LNCAP (cell line): ENCODE measurements at regions not wholly inside any gene's neighbourhood (a gene's known extent, or its start where the extent isn't known, plus 50 kb on each side); places are given as distances from the start of the nearest gene placed in this dataset.

Experiments
- TF ChIP-seq, protein P1 (sequence below): fragments of 450-650 bp; IDR thresholded peaks from 2 replicates; pipeline ENCODE4 v1.5.1; 2017; ENCODE audit warnings: mild to moderate bottlenecking

DNA sequence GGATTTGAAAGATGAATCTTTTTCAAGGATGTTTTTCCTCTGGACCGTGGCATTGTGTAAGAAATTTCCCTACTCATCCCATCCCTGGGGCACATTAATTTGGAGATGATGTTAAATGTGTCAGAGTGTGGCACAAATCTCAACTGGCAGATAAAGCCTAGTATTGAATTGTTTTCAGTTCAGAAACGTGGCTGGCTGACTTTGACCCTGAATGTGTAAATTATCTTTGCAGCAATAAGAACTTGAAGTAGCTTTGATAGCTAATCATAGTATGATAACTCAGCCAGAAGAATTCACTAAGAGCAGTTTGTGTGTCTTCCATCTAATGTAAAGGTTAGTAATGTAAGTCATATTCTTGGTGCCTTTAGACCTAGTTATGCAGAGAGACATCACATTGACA lies 238.4 kb upstream of the DMRT1 start:
- TF ChIP-seq, protein P1, sequence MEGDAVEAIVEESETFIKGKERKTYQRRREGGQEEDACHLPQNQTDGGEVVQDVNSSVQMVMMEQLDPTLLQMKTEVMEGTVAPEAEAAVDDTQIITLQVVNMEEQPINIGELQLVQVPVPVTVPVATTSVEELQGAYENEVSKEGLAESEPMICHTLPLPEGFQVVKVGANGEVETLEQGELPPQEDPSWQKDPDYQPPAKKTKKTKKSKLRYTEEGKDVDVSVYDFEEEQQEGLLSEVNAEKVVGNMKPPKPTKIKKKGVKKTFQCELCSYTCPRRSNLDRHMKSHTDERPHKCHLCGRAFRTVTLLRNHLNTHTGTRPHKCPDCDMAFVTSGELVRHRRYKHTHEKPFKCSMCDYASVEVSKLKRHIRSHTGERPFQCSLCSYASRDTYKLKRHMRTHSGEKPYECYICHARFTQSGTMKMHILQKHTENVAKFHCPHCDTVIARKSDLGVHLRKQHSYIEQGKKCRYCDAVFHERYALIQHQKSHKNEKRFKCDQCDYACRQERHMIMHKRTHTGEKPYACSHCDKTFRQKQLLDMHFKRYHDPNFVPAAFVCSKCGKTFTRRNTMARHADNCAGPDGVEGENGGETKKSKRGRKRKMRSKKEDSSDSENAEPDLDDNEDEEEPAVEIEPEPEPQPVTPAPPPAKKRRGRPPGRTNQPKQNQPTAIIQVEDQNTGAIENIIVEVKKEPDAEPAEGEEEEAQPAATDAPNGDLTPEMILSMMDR, result no peak

DNA sequence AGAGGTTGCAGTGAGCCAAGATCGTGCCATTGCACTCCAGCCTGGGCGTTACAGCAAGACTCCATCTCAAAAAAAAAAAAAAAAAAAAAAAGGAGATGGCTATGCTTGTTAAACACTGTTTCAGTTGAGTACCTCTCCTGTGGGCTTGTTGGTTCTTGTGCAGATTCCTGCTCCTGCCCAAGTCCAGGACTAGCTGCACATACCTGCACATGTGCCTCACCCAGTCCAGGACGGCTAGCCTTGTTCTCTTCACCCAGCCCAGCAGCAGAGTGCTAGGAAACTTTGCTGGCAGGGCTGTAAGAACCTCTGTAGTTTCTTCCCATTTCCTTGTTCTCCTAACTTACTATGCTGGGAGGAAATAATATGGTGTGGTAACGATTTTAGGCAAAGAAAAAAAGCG lies 234.1 kb upstream of the DMRT1 start:
- TF ChIP-seq, protein P1, result no peak

DNA sequence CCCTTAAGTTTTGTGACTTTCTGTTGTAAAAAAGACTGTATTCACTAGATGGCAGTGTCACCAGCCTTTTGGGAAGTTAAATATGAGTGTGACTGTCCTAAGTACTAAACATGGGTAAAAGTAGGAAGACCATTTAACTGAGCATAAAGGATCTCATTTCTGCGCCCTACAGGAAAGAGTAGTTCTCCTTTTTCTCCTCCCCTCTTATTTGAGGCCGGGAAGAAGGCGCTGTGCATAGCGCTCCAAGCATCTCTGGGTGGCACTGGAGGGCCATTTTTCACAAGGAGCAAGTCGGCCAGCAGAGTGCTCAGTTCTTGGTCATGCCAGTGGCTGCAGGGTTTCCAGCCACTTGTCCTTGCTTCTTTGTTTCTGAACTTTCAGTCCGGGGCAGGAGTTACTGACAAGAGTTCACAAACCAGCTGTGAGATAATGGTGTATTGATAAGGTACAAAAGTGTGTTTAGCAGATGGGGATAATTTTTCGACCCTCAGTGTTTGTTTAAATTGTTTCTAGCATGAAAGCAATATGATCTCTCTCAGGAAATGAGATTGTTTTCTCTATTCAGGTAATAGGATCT lies 227.6 kb upstream of the DMRT1 start:
- TF ChIP-seq, protein P1, result peak; percentile 92

DNA sequence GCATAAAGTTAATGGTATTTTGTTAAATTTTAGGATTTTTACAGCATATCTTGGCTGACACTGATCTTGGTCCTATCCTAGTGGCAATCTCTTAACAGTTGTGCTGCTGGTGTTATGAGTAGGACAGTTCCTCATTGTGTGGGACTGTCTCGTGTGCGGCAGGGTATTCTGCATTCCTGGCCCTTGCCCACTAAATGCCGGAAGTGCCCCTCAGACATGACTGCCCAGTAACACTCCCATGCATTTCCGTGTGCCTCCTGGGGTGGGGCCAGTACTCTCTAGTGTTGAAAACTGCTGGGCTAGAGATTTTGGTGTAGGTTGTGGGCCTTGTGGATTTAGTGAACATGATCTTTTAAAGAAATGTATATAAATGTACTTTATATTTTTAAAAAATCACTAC lies 227.1 kb upstream of the DMRT1 start:
- TF ChIP-seq, protein P1, result no peak

DNA sequence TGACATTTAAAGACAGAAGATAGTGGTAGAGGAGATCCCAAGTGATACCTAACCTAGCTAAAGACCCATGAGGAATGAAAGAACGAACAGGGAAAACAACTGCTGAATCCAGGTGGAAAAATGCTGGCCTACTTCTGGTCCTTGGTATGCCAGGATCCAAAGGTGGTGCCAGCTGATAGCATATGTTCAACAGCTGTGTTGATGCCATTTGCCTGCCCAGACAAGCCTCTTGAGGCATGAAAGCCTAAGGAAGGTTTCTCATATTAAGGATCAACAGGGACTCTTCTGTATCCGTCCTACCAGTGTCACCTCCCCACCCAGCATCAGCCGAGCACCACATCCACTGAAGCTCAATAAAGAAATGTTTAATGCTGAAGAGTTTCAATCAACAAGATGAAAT lies 225.7 kb upstream of the DMRT1 start:
- TF ChIP-seq, protein P1, result no peak

DNA sequence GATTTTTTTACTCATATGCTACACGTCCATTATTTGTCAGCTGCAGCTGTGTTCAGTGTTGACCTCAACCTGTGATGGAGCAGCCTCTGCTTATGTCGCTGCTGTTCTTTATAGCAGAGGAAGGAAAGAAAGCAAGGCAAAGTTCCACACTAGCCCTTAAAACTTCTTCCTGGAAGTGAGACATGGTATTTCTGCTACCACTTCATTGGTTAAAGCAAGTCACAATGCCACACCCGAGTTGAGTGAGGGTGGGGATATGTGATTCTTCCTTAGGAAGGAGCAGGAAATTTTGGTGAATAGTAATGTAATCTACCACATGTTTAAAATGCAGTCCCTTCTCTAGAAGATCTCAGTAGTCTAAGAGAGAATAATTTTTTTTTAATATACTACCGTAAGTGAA lies 224.8 kb upstream of the DMRT1 start:
- TF ChIP-seq, protein P1, result no peak

DNA sequence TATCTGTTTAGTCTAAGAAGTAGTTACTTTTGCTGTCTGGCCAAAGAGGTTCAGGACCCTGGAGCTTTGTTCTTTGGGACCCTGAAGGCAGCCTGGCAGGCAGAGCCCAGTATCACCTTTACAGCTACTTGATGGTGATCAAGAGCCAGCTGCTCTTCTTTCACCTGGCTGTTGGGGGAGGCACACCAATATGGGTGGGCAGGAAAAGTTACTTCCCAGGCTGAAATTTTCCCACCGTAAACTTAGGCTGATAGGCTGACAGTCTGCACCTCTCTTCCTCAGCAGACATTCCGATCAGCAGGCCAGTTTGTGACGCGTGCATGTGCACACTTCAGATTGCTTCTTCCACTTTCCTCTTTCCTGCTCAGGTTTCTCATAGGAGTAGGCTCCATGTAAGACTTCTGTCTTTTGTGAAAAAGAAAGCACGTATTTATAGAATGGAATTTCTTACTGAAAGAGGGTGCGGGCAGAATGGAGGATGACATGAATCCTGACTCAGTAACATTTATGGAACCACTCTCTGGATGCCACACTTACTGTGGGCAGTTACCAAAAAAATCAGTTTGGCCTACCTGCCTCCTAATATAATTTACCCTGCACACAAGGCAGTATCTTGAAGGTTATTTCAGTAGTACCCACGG lies 223.9 kb upstream of the DMRT1 start:
- TF ChIP-seq, protein P1, result no peak

DNA sequence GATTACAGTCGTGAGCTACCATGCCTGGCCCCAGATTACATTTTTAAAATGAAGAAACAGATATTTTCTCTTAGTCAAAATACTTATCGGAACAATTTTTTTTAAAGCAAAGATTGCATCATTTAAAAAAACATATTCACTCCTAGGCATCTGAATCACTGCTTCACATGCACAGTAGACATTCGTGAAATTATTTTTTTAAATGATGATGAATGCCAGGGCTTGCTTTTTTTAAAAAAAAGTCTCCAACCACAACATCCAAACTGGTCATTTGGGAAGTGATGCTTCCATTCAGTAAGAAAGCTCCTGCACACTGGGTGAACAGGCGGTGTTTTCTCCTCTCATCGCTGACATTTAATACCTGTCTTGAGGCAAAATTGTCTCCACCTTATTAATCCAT lies 223.0 kb upstream of the DMRT1 start:
- TF ChIP-seq, protein P1, result no peak
